Gastrocnemius medialis (tissue), 4 donors: ENCODE measurements at regions not wholly inside any gene's neighbourhood (a gene's known extent, or its start where the extent isn't known, plus 50 kb on each side); places are given as distances from the start of the nearest gene placed in this dataset.

ENCODE experiments used
- ATAC-seq, 2 donors: fragments of 150-250 bp; one replicate each; pipeline ENCODE4 v1.9.1; 2016
- DNase-seq, 2 donors: peaks; one replicate each; pipeline ENCODE4 v3.0.0-alpha.2; 2019
- H3K27ac ChIP-seq, 4 donors: fragments of 200-600 bp; sonication (generic); 1 replicate in 1 of 4; 2 replicates in 3 of 4; pipeline ENCODE4 v1.5.1; 2016 to 2018; ENCODE audit warnings: mild to moderate bottlenecking in 2 of 4, moderate library complexity in 1 of 4
- H3K27me3 ChIP-seq, 3 donors: fragments of 200-600 bp; sonication (generic) in 2 of 3; 1 replicate in 1 of 3; 2 replicates in 2 of 3; pipeline versions ENCODE4 v1.5.1 to v1.6.0; 2016 to 2019; ENCODE audit warnings: mild to moderate bottlenecking in 1 of 3, moderate library complexity in 1 of 3
- H3K36me3 ChIP-seq, 2 donors: fragments of 200-600 bp; sonication (generic) in 1 of 2; one replicate each; pipeline ENCODE4 v1.5.1; 2017 to 2018
- H3K4me1 ChIP-seq, 2 donors: fragments of 200-600 bp; sonication (generic) in 1 of 2; one replicate each; pipeline ENCODE4 v1.5.1; 2016 to 2017; ENCODE audit warnings: mild to moderate bottlenecking in 2 of 2
- H3K4me3 ChIP-seq, 4 donors: fragments of 200-600 bp; sonication (generic) in 3 of 4; 1 replicate in 1 of 4; 2 replicates in 3 of 4; pipeline ENCODE4 v1.5.1; 2016 to 2019; ENCODE audit warnings: mild to moderate bottlenecking in 2 of 4
- H3K9me3 ChIP-seq, 3 donors: fragments of 200-600 bp; sonication (generic) in 2 of 3; 1 replicate in 1 of 3; 2 replicates in 2 of 3; pipeline ENCODE4 v1.5.1; 2016 to 2019
- POLR2A ChIP-seq, 2 donors: fragments of 450-650 bp; IDR thresholded peaks; one replicate each; pipeline ENCODE4 v1.6.1; 2017; ENCODE audit warnings: antibody characterized with exemption in 2 of 2, mild to moderate bottlenecking in 2 of 2, moderate library complexity in 2 of 2
- in situ Hi-C, 4 donors: fragments of 200-750 bp; cut with MboI; loops; one replicate each; pipeline versions ENCODE4 v1.15.0 to v1.8.0; 2017; ENCODE audit warnings: low sequenced_read_pairs in 4 of 4
- intact Hi-C: fragments of 100-400 bp; cut with DNase I; formaldehyde crosslinking; loops from one replicate; pipeline ENCODE4 v1.15.1; 2023; ENCODE audit warnings: low total_unique reads
- TF ChIP-seq, protein P1 (sequence below), 5 experiments: fragments of 450-650 bp in 3 of 5; fragments of 200-600 bp in 2 of 5; sonication (generic) in 2 of 5; IDR thresholded peaks in 4 of 5; conservative IDR thresholded peaks in 1 of 5; 1 replicate in 4 of 5; 2 replicates in 1 of 5; pipeline ENCODE4 v1.5.1; 2016 to 2019; ENCODE audit warnings: antibody characterized with exemption in 5 of 5, mild to moderate bottlenecking in 3 of 5, moderate library complexity in 3 of 5

DNA sequence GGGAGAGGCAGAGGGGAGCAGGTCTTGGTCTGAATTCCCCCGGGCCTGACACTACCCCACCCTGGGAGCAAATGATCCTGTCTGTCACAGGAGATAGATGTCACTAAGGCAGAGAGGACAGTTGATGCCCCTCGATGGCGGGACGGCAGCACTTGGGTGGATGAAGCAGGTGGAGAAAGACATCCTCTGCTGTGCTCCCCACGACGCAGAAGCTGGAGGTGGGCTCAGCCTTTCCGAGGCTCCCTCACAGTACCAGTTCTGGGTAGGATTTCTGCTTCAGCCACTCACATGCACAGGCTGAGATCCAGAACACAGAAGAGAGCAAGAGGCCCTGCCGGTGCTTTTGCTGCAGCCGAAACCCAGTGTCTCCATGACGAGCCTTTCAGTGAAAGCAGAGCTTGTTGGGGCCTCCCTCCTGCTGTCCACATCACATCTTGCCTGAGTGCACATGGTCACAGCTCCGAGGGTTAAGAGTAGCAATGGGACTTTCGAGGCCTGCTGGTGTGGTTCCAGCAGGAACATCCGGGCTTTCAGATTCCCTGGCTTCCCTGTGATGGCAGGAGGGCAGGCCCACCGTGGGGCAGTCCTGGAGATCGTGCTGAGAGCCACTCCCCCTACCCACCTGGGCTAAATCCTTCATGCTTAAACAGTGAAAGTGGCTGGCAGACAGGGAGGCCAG, 107.3 kb upstream of the PRR20G start:
- no peaks in the 10 kb centered on the region for H3K27me3 ChIP-seq
- ATAC-seq (no peak), DNase-seq (no peak)
- intact Hi-C loops = no loop called here
- TF ChIP-seq POLR2A (IDR thresholded peaks at IDR 0.05) = no peak
- TF ChIP-seq, protein P1, sequence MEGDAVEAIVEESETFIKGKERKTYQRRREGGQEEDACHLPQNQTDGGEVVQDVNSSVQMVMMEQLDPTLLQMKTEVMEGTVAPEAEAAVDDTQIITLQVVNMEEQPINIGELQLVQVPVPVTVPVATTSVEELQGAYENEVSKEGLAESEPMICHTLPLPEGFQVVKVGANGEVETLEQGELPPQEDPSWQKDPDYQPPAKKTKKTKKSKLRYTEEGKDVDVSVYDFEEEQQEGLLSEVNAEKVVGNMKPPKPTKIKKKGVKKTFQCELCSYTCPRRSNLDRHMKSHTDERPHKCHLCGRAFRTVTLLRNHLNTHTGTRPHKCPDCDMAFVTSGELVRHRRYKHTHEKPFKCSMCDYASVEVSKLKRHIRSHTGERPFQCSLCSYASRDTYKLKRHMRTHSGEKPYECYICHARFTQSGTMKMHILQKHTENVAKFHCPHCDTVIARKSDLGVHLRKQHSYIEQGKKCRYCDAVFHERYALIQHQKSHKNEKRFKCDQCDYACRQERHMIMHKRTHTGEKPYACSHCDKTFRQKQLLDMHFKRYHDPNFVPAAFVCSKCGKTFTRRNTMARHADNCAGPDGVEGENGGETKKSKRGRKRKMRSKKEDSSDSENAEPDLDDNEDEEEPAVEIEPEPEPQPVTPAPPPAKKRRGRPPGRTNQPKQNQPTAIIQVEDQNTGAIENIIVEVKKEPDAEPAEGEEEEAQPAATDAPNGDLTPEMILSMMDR (IDR thresholded peaks at IDR 0.05 in 4 of 5, conservative IDR thresholded peaks at IDR 0.05 in 1 of 5) = no peak
- no peak overlapping the region for H3K4me3 ChIP-seq
- no peaks in the 10 kb centered on the region for H3K4me1 ChIP-seq
- in situ Hi-C loops = no loop called here
- no peak overlapping the region for H3K27ac ChIP-seq
- no peaks in the 10 kb centered on the region for H3K9me3 ChIP-seq
- no peaks in the 10 kb centered on the region for H3K36me3 ChIP-seq

DNA sequence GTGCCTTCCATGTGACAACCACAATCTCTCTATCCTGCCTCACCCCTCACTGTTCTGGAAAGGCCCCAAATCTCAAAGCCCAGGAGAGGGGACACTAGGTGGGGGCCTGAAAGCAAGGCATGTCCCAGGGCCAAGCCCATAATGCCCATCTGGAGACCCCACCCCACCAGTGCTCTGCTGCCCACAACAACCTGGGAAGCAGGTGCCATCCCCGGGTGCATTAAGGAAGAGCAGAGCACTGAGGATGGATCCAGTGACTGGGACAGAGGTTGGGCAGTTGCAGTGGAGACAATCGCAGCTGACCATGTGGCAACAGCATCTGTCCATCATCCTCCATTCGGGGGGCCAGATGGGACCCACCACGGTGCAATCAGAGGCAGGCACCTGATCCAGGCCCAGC, 106.2 kb upstream of the PRR20G start:
- no peak overlapping the region for H3K4me3 ChIP-seq
- DNase-seq (no peak), ATAC-seq (no peak)
- intact Hi-C loops = no loop called here
- TF ChIP-seq, protein P1 (IDR thresholded peaks at IDR 0.05 in 4 of 5, conservative IDR thresholded peaks at IDR 0.05 in 1 of 5) = no peak
- no peak for TF ChIP-seq POLR2A (IDR thresholded peaks at IDR 0.05)
- H3K27ac ChIP-seq = no peak overlapping the region
- H3K36me3 ChIP-seq = no peaks in the 10 kb centered on the region
- in situ Hi-C loops = no loop called here
- H3K27me3 ChIP-seq = peaks cover 0 to under 1% (median 0%) of the 10 kb centered on the region in 3 donors
- no peaks in the 10 kb centered on the region for H3K9me3 ChIP-seq
- no peaks in the 10 kb centered on the region for H3K4me1 ChIP-seq

DNA sequence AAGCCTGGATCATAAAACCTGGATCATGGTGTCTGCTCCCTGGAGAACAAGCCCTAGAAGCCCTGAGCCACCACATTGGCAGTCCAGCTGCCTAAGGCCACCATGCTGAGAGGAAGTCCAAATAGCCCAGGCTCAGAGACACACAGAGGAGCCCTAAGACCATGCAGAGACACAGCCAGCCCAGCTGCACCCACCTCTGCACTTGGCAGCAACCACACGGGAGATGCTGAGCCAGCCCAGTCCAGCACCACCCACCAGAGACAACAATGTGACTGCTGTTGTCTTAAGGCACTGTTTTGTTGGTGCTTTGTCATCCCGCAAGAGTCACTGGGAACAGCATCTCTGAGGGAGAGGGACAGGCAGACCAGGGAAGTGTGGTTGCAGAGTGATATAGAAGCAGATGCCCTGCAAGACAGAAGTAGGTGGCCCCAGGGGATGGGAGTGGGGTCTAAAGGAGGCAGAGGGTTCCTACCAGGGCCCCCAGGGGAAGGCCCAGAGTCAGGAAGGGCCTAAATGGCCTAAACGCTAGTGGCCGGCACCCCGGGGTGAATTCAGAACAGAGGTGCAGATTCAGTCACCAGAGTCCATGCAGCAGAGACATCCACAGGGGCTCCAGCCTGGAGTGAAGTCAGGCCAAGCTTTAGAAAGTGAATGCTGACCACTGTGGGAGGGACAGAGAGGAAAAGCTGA, 105.4 kb upstream of the PRR20G start:
- in situ Hi-C loops = no loop called here
- no peak for DNase-seq
- H3K9me3 ChIP-seq = no peaks in the 10 kb centered on the region

DNA sequence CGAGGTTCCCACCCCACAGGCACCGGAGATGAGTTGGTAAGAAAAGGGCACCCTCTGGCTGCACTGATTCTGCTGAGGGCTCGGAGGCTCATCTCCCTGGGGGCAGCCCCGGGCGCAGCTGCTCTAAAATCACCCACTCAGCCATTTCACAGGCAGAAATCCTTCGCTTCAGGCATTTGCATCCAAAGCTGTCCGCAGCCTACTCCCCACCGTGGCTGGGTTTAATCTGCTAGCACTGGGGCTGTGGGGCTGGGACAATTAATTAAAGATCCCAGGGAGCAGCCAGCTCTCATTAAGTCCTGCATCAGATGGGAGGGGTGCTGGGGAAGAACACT, 104.3 kb upstream of the PRR20G start:
- no peak for TF ChIP-seq POLR2A (IDR thresholded peaks at IDR 0.05)
- H3K27ac ChIP-seq = no peak overlapping the region
- H3K9me3 ChIP-seq = no peaks in the 10 kb centered on the region
- in situ Hi-C loops (no loop called here), intact Hi-C loops (no loop called here)
- H3K4me3 ChIP-seq = no peak overlapping the region
- ATAC-seq (no peak), DNase-seq (no peak)
- H3K4me1 ChIP-seq = no peaks in the 10 kb centered on the region
- no peaks in the 10 kb centered on the region for H3K36me3 ChIP-seq
- H3K27me3 ChIP-seq = peaks cover 0 to 8% (median 5%) of the 10 kb centered on the region in 3 donors

More for the DNA sequence above, 105.4 kb upstream of the PRR20G start:
- no peak overlapping the region for H3K27ac ChIP-seq
- peaks cover 0 to 5% (median under 1%) of the 10 kb centered on the region in 3 donors for H3K27me3 ChIP-seq
- no peaks in the 10 kb centered on the region for H3K4me1 ChIP-seq
- intact Hi-C loops = no loop called here
- H3K4me3 ChIP-seq = no peak overlapping the region
- TF ChIP-seq POLR2A (IDR thresholded peaks at IDR 0.05) = no peak
- TF ChIP-seq, protein P1 (IDR thresholded peaks at IDR 0.05 in 4 of 5, conservative IDR thresholded peaks at IDR 0.05 in 1 of 5) = no peak
- no peak for ATAC-seq
- H3K36me3 ChIP-seq = no peaks in the 10 kb centered on the region

DNA sequence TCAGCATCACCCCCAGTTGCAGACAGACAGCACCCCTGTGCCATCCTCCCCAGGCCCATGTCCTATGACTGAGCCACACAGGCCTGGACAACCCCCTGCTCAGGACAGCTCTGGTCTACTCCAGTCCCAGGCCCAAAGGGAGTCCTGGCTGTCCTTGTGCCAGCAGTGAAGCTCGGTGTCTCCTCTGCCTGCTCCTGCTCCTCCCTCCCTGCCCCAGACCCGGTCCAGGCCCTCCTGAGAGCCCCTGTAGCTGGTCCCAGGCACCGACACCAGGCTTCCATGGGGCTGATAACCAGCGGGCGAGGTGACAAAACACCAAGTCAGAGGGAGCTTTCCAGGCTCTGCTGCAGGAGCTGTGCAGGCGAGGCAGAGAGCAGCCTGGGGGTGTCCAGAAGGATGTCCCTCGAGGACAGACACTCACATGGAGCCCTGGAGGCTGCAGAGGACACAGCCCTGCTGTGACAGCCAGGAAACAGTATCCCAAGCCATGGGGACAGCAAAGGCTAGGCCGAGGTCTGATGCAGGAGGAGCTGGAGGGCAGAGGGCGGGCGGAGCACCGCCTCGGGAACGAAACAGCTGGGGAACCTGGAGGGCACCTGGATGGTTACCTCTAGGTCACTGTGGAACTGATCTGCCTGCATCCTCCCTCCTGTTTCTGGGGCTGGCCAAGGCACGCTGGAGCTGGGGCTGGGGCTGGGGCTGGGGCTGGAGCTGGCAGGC, 103.8 kb upstream of the PRR20G start:
- TF ChIP-seq POLR2A (IDR thresholded peaks at IDR 0.05) = no peak
- TF ChIP-seq, protein P1 (IDR thresholded peaks at IDR 0.05 in 4 of 5, conservative IDR thresholded peaks at IDR 0.05 in 1 of 5) = no peak
- H3K27me3 ChIP-seq = peaks cover 2 to 8% (median 7%) of the 10 kb centered on the region in 3 donors

More for the DNA sequence above, 103.8 kb upstream of the PRR20G start:
- no peaks in the 10 kb centered on the region for H3K4me1 ChIP-seq
- no peak overlapping the region for H3K4me3 ChIP-seq
- no peak for ATAC-seq
- H3K9me3 ChIP-seq = no peaks in the 10 kb centered on the region
- H3K27ac ChIP-seq = no peak overlapping the region
- intact Hi-C loops = no loop called here
- in situ Hi-C loops = no loop called here
- no peak for DNase-seq
- no peaks in the 10 kb centered on the region for H3K36me3 ChIP-seq
